ENCODE measurements at regions not wholly inside any gene's neighbourhood (a gene's known extent, or its start where the extent isn't known, plus 50 kb on each side); places are given as distances from the start of the nearest gene placed in this dataset.

DNA sequence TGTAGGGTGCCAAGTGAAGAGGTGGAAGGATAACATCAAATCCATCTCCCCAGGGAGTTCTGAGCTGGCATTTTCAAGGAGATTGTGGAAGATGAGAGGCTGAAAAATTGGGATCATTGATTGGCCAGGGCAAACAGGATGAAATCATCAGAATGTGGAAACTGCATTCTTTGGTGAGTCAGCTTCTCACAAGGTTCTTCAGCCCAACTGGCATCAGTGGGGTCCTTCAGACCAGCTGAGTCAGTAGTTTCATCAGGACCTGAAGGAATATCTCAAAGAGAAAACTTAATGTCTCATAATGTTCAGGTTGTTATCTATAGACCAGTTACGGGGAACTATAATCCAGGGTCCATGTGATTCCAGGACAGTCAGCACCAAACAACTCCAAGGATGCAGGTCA is 195.8 kb downstream of the HAO1 start:
- Histone ChIP-seq H3K36me3 (ENCODE audit: control insufficient read depth in 4 of 4, insufficient read depth in 4 of 4, low read length in 4 of 4) (no peaks in the 10 kb centered on the region), H3K27ac (ENCODE audit: low read depth in 1 of 2, low read length in 1 of 2) (no peak overlapping the region), H3K4me1 (ENCODE audit: control insufficient read depth in 5 of 5, insufficient read depth in 5 of 5, low read length in 5 of 5) (no peaks in the 10 kb centered on the region), H3K9ac (ENCODE audit: insufficient read depth in 1 of 2, low read length in 2 of 2) (no peak overlapping the region), H3K4me3 (no peak overlapping the region), H3K27me3 (ENCODE audit: control insufficient read depth in 3 of 3, insufficient read depth in 3 of 3, low read length in 2 of 3) (no peaks in the 10 kb centered on the region), H3K9me3 (ENCODE audit: control insufficient read depth in 4 of 4, insufficient read depth in 3 of 4, low read length in 3 of 4) (peaks cover 0 to 2% (median 0%) of the 10 kb centered on the region in 4 donors)
- TF ChIP-seq, protein P1, sequence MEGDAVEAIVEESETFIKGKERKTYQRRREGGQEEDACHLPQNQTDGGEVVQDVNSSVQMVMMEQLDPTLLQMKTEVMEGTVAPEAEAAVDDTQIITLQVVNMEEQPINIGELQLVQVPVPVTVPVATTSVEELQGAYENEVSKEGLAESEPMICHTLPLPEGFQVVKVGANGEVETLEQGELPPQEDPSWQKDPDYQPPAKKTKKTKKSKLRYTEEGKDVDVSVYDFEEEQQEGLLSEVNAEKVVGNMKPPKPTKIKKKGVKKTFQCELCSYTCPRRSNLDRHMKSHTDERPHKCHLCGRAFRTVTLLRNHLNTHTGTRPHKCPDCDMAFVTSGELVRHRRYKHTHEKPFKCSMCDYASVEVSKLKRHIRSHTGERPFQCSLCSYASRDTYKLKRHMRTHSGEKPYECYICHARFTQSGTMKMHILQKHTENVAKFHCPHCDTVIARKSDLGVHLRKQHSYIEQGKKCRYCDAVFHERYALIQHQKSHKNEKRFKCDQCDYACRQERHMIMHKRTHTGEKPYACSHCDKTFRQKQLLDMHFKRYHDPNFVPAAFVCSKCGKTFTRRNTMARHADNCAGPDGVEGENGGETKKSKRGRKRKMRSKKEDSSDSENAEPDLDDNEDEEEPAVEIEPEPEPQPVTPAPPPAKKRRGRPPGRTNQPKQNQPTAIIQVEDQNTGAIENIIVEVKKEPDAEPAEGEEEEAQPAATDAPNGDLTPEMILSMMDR (IDR thresholded peaks at IDR 0.05; ENCODE audit: control extremely low read depth, extremely low read depth): no peak
- 97 to 98% methylated on average over 1 of the region's 1 CpG for WGBS, 2 donors
- DNase-seq: no peak
- ATAC-seq (ENCODE audit: insufficient read depth, low FRiP score): no peak

DNA sequence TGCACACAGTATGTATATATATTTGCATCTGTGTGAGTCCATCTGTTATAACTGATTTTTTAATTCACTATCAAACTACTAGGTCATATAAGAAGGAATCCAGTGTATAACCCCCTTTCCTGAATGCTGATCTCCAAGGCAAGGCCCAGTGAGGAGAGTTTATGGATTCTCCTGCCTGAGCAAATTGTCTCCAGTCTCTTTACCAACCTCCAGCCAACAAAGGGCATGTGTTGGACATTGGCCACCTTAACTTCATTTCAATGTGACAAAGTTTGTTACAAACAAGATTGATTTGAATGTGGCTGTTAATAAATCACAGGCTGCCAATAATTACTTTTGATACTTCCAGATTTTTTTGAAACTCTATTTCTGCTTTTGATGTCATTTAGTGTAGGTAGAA is 191.6 kb downstream of the HAO1 start:
- Histone ChIP-seq H3K27ac (ENCODE audit: low read depth in 1 of 2, low read length in 1 of 2) (no peak overlapping the region), H3K36me3 (ENCODE audit: control insufficient read depth in 4 of 4, insufficient read depth in 4 of 4, low read length in 4 of 4) (no peaks in the 10 kb centered on the region), H3K9ac (ENCODE audit: insufficient read depth in 1 of 2, low read length in 2 of 2) (no peak overlapping the region), H3K4me1 (ENCODE audit: control insufficient read depth in 5 of 5, insufficient read depth in 5 of 5, low read length in 5 of 5) (no peaks in the 10 kb centered on the region), H3K9me3 (ENCODE audit: control insufficient read depth in 4 of 4, insufficient read depth in 3 of 4, low read length in 3 of 4) (no peaks in the 10 kb centered on the region), H3K4me3 (no peak overlapping the region), H3K27me3 (ENCODE audit: control insufficient read depth in 3 of 3, insufficient read depth in 3 of 3, low read length in 2 of 3) (no peaks in the 10 kb centered on the region)
- ATAC-seq (ENCODE audit: insufficient read depth, low FRiP score) (no peak), DNase-seq (no peak)
- TF ChIP-seq, protein P1 (IDR thresholded peaks at IDR 0.05; ENCODE audit: control extremely low read depth, extremely low read depth): no peak

DNA sequence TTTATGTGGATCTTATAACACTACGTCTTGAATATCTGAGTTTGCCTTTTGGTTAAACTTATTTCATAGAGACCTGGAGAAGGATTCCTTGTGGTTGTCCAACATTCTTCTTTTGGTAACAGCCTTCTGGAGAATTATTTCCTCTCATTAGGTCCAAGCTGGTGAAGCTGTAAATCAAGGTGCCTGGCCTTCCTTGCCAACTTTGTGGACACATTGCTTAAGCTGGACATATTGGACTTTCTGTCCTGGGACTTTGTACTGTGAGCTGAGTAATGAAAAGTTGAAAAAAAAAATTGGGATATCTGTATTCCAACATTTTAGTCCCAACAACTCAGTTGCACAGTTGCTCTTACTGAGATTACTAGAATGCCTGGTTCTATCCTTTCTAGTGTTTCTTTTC is 186.2 kb downstream of the HAO1 start:
- H3K27ac ChIP-seq (ENCODE audit: low read depth in 1 of 2, low read length in 1 of 2): no peak overlapping the region
- no peak overlapping the region for H3K4me3 ChIP-seq
- H3K27me3 ChIP-seq (ENCODE audit: control insufficient read depth in 3 of 3, insufficient read depth in 3 of 3, low read length in 2 of 3): no peaks in the 10 kb centered on the region
- H3K36me3 ChIP-seq (ENCODE audit: control insufficient read depth in 4 of 4, insufficient read depth in 4 of 4, low read length in 4 of 4): no peaks in the 10 kb centered on the region
- no peak for DNase-seq
- no peak for ATAC-seq (ENCODE audit: insufficient read depth, low FRiP score)
- no peaks in the 10 kb centered on the region for H3K4me1 ChIP-seq (ENCODE audit: control insufficient read depth in 5 of 5, insufficient read depth in 5 of 5, low read length in 5 of 5)
- H3K9ac ChIP-seq (ENCODE audit: insufficient read depth in 1 of 2, low read length in 2 of 2): no peak overlapping the region
- H3K9me3 ChIP-seq (ENCODE audit: control insufficient read depth in 4 of 4, insufficient read depth in 3 of 4, low read length in 3 of 4): no peaks in the 10 kb centered on the region
- TF ChIP-seq, protein P1 (IDR thresholded peaks at IDR 0.05; ENCODE audit: control extremely low read depth, extremely low read depth): no peak
- 93 to 96% methylated on average over 1 of the region's 1 CpG for WGBS, 2 donors

GRCh38 chr20:7758406-7758805 is 181.9 kb downstream of the HAO1 start:
- H3K27me3 ChIP-seq (ENCODE audit: control insufficient read depth in 3 of 3, insufficient read depth in 3 of 3, low read length in 2 of 3): no peaks in the 10 kb centered on the region
- no peak overlapping the region for H3K9ac ChIP-seq (ENCODE audit: insufficient read depth in 1 of 2, low read length in 2 of 2)
- ATAC-seq (ENCODE audit: insufficient read depth, low FRiP score) (no peak), DNase-seq (no peak)
- H3K27ac ChIP-seq (ENCODE audit: low read depth in 1 of 2, low read length in 1 of 2): no peak overlapping the region
- no peak overlapping the region for H3K4me3 ChIP-seq
- no peaks in the 10 kb centered on the region for H3K36me3 ChIP-seq (ENCODE audit: control insufficient read depth in 4 of 4, insufficient read depth in 4 of 4, low read length in 4 of 4)
- no peaks in the 10 kb centered on the region for H3K9me3 ChIP-seq (ENCODE audit: control insufficient read depth in 4 of 4, insufficient read depth in 3 of 4, low read length in 3 of 4)
- 85% methylated on average over 3 of the region's 3 CpGs for WGBS, 2 donors
- no peaks in the 10 kb centered on the region for H3K4me1 ChIP-seq (ENCODE audit: control insufficient read depth in 5 of 5, insufficient read depth in 5 of 5, low read length in 5 of 5)
- TF ChIP-seq, protein P1 (IDR thresholded peaks at IDR 0.05; ENCODE audit: control extremely low read depth, extremely low read depth): no peak

Measured in lung (tissue), 11 donors.